ENCODE measurements at regions not wholly inside any gene's neighbourhood (a gene's known extent, or its start where the extent isn't known, plus 50 kb on each side); places are given as distances from the start of the nearest gene placed in this dataset.

DNA sequence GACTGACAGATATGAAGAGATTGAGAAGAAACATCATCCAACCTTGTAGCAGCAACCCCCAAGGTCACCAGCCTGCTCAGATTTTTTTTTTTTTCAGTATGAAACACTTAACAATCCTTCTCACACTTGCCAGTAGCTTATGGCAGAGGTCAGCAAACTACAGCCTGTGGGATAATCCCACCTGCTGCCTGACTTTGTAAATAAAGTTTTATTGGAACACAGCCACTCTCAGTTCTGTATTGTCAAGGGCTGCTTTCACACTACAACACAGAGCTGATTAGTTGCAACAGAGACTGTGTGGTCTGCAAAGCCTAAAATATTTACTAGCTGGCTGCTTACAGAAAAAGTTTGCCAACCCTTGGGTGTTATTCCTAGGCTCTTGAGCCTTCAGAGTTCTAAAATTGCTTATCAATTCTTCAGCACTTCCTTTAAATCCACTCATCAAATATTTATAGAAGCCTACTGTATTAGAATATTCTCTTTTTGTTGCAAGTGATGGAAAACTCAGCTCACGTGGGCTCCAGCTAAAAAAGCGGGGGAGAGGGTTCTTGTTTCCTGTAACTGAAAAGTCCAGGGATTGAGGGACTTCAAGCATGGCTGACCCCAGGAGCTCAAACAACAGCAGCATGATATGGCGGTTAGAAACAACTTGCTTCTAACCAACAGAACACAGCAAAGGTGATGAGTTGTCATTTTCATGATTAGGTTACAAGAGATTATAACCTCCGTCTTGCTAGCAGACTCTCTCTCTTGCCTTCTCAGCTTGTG is 246.1 kb downstream of the SHQ1 start:
- H3K4me3 ChIP-seq (ENCODE audit: low read depth, low read length), result no peak overlapping the region
- TF ChIP-seq CTCF (IDR thresholded peaks at IDR 0.05; ENCODE audit: borderline replicate concordance, insufficient read depth, low read depth, low read length), result no peak

GRCh38 chr3:72601060-72601459 is 247.2 kb downstream of the SHQ1 start:
- TF ChIP-seq CTCF (IDR thresholded peaks at IDR 0.05; ENCODE audit: borderline replicate concordance, insufficient read depth, low read depth, low read length), result no peak
- H3K4me3 ChIP-seq (ENCODE audit: low read depth, low read length), result no peak overlapping the region

GRCh38 chr3:72597756-72598195 is 250.5 kb downstream of the SHQ1 start:
- TF ChIP-seq CTCF (IDR thresholded peaks at IDR 0.05; ENCODE audit: borderline replicate concordance, insufficient read depth, low read depth, low read length), result no peak
- no peak overlapping the region for H3K4me3 ChIP-seq (ENCODE audit: low read depth, low read length)

DNA sequence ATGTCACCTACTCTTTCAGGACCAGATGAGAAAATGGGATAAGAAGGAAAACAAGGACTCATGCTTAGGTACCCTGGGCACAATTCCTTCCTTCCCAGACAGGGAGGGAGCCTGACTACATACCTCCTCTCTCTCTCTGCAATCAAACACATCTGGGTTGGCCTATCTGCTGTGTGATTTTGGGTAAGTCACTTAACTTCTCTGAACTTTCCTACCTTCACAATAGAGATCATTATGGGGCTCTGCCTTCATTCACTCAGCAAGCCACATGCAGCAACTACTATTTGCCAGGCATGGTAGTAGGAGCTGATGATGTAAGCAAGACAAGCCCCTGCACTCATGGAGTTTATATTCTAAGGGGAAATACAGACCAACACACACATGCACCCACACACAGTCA is 251.2 kb downstream of the SHQ1 start:
- TF ChIP-seq CTCF (IDR thresholded peaks at IDR 0.05; ENCODE audit: borderline replicate concordance, insufficient read depth, low read depth, low read length), result no peak
- H3K4me3 ChIP-seq (ENCODE audit: low read depth, low read length), result no peak overlapping the region

GRCh38 chr3:72595927-72596610 is 252.2 kb downstream of the SHQ1 start:
- no peak for TF ChIP-seq CTCF (IDR thresholded peaks at IDR 0.05; ENCODE audit: borderline replicate concordance, insufficient read depth, low read depth, low read length)
- no peak overlapping the region for H3K4me3 ChIP-seq (ENCODE audit: low read depth, low read length)

DNA sequence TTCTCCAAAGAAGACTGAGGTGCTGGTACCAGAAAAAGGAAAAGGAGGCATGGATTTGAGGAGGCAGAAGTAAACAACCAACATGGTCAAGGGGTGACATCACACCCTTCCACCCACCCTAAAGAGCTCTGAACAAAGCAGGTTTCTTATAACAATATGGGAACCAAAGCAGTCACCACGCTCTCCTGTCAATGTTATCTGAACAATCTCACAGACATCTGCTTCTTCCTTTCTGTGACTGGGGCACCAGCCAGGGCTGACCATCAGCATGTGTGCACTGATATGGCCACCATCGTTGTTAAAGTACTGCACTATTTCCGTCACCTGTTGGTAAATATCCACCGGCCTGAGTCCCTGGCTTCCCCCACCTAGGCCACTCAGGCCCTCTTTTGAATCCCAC is 252.9 kb downstream of the SHQ1 start:
- no peak overlapping the region for H3K4me3 ChIP-seq (ENCODE audit: low read depth, low read length)
- TF ChIP-seq CTCF (IDR thresholded peaks at IDR 0.05; ENCODE audit: borderline replicate concordance, insufficient read depth, low read depth, low read length), result no peak

Data from GM12875 (cell line).